SH-SY5Y (cell line): ENCODE measurements at regions not wholly inside any gene's neighbourhood (a gene's known extent, or its start where the extent isn't known, plus 50 kb on each side); places are given as distances from the start of the nearest gene placed in this dataset.

Experiments
- GATA2 ChIP-seq: IDR thresholded peaks from 2 replicates; pipeline ENCODE4 v1.6.1; 2011; ENCODE audit warnings: mild to moderate bottlenecking, low read depth, low read length
- GATA3 ChIP-seq: IDR thresholded peaks from 2 replicates; pipeline ENCODE4 v1.6.1; 2011; ENCODE audit warnings: low read depth, mild to moderate bottlenecking, low read length, moderate library complexity

GRCh38 chr3:162740941-162741596 lies 1244.5 kb downstream of the OTOL1 start:
- no peak for TF ChIP-seq GATA3
- no peak for TF ChIP-seq GATA2
